NCI-H226 (cell line): ENCODE measurements at regions not wholly inside any gene's neighbourhood (a gene's known extent, or its start where the extent isn't known, plus 50 kb on each side); places are given as distances from the start of the nearest gene placed in this dataset.

Experiments used
- DNase-seq: peaks from one replicate; pipeline ENCODE4 v3.0.0-alpha.2; 2015

- DNase-seq: no peak
These were observed 1435.4 kb upstream of the LRRTM1 start for GRCh38 chr2:81739966-81740365.

GRCh38 chr2:81734981-81735380 is 1430.4 kb upstream of the LRRTM1 start:
- no peak for DNase-seq

GRCh38 chr2:81714817-81715216 is 1410.3 kb upstream of the LRRTM1 start:
- DNase-seq: no peak

- no peak for DNase-seq
These were observed 1402.3 kb upstream of the LRRTM1 start for GRCh38 chr2:81706856-81707255.

GRCh38 chr2:81703831-81704230 is 1399.3 kb upstream of the LRRTM1 start:
- no peak for DNase-seq

- no peak for DNase-seq
These were observed 1388.0 kb upstream of the LRRTM1 start for GRCh38 chr2:81692566-81692965.

GRCh38 chr2:81675641-81676040 is 1371.1 kb upstream of the LRRTM1 start:
- no peak for DNase-seq

GRCh38 chr2:81672923-81673322 is 1368.4 kb upstream of the LRRTM1 start:
- DNase-seq: no peak

GRCh38 chr2:81672516-81672915 is 1368.0 kb upstream of the LRRTM1 start:
- DNase-seq: no peak

- no peak for DNase-seq
These were observed 1366.3 kb upstream of the LRRTM1 start for GRCh38 chr2:81670885-81671284.

GRCh38 chr2:81661081-81661480 is 1356.5 kb upstream of the LRRTM1 start:
- DNase-seq: no peak

- DNase-seq: no peak
These were observed 1353.7 kb upstream of the LRRTM1 start for GRCh38 chr2:81658227-81658626.

GRCh38 chr2:81650048-81650971 is 1345.8 kb upstream of the LRRTM1 start:
- DNase-seq: no peak

GRCh38 chr2:81648806-81649205 is 1344.3 kb upstream of the LRRTM1 start:
- DNase-seq: no peak

- DNase-seq: no peak
These were observed 1343.8 kb upstream of the LRRTM1 start for GRCh38 chr2:81648370-81648769.

- DNase-seq: no peak
These were observed 1343.2 kb upstream of the LRRTM1 start for GRCh38 chr2:81647715-81648230.

GRCh38 chr2:81645745-81646301 is 1341.3 kb upstream of the LRRTM1 start:
- no peak for DNase-seq

- DNase-seq: no peak
These were observed 1339.6 kb upstream of the LRRTM1 start for GRCh38 chr2:81644189-81644588.

- DNase-seq: no peak
These were observed 1320.3 kb upstream of the LRRTM1 start for GRCh38 chr2:81624825-81625224.

- no peak for DNase-seq
These were observed 1295.5 kb upstream of the LRRTM1 start for GRCh38 chr2:81600088-81600487.

- no peak for DNase-seq
These were observed 1293.9 kb upstream of the LRRTM1 start for GRCh38 chr2:81598453-81598852.

GRCh38 chr2:81589406-81589805 is 1284.9 kb upstream of the LRRTM1 start:
- no peak for DNase-seq

- DNase-seq: no peak
These were observed 1279.0 kb upstream of the LRRTM1 start for GRCh38 chr2:81583311-81584108.
